H1 (cell line): ENCODE measurements at regions not wholly inside any gene's neighbourhood (a gene's known extent, or its start where the extent isn't known, plus 50 kb on each side); places are given as distances from the start of the nearest gene placed in this dataset.
A peak's percentile ranks its signal among the peaks of the same experiment; 100 is the strongest.

Experiments
- CTCF ChIA-PET: fragments of 300-600 bp; sonication (Branson Sonifier 250); formaldehyde crosslinking; loops from one replicate; lab custom pipeline; 2021; ENCODE audit not compliant: partially characterized antibody; lab: Charles Lee
- POLR2A ChIA-PET: fragments of 300-600 bp; sonication (Branson Sonifier 250); formaldehyde crosslinking; loops from one replicate; lab custom pipeline; 2021; ENCODE audit warnings: inconsistent platforms; ENCODE audit not compliant: partially characterized antibody; lab: Charles Lee
- DNase-seq, 2 experiments: peaks; one replicate each; pipeline versions ENCODE4 v3.0.0 to v3.0.0-alpha.2; 2010 to 2022; ENCODE audit warnings: low spot score in 2 of 2, low read depth in 1 of 2, mixed read lengths in 1 of 2
- FAIRE-seq: peaks from 2 replicates; lab custom pipeline; 2011; peaks lifted over from hg19 to GRCh38; lab: Jason Lieb, UNC
- H2AFZ ChIP-seq: 2 replicates; pipeline ENCODE4 v1.8.1; 2012; ENCODE audit warnings: low read length, inconsistent platforms
- H2AK5ac ChIP-seq: 2 replicates; pipeline ENCODE4 v1.6.1; 2013; ENCODE audit warnings: low read depth, low read length
- H2BK120ac ChIP-seq: replicated peaks from 2 replicates; pipeline ENCODE3; 2013; ENCODE audit warnings: low read depth, low read length, inconsistent platforms
- H2BK12ac ChIP-seq: 2 replicates; pipeline ENCODE4 v1.6.1; 2013; ENCODE audit warnings: low read depth, low read length
- H2BK15ac ChIP-seq: 2 replicates; pipeline ENCODE4 v1.6.1; 2013; ENCODE audit warnings: low read length
- H2BK20ac ChIP-seq: 2 replicates; pipeline ENCODE4 v1.6.1; 2013; ENCODE audit warnings: low read length
- H2BK5ac ChIP-seq: 2 replicates; pipeline ENCODE4 v1.6.1; 2013; ENCODE audit warnings: low read depth, low read length
- H3K14ac ChIP-seq: 2 replicates; pipeline ENCODE4 v1.6.1; 2013; ENCODE audit warnings: inconsistent platforms; ENCODE audit not compliant: insufficient read length
- H3K18ac ChIP-seq: 2 replicates; pipeline ENCODE4 v1.6.1; 2013; ENCODE audit warnings: low read length; ENCODE audit errors: extremely low read depth
- H3K23ac ChIP-seq: 2 replicates; pipeline ENCODE4 v1.6.1; 2013; ENCODE audit warnings: inconsistent platforms; ENCODE audit not compliant: insufficient read length
- H3K23me2 ChIP-seq: 2 replicates; pipeline ENCODE4 v1.6.1; 2013; ENCODE audit warnings: low read depth, low read length
- H3K27ac ChIP-seq: 2 replicates; pipeline ENCODE4 v1.6.1; 2011; ENCODE audit warnings: low read depth, low read length, inconsistent platforms
- H3K27me3 ChIP-seq, 4 experiments: replicated peaks in 1 of 4; 1 replicate in 1 of 4; 2 replicates in 3 of 4; pipeline versions ENCODE4 v1.6.1 to v1.8.1; 2011 to 2013; ENCODE audit warnings: low read length in 3 of 4, mild to moderate bottlenecking in 3 of 4, inconsistent platforms in 2 of 4, mixed read lengths in 2 of 4, moderate library complexity in 1 of 4; ENCODE audit not compliant: control insufficient read depth in 3 of 4, insufficient read depth in 3 of 4; ENCODE audit errors: extremely low read depth in 1 of 4
- H3K36me3 ChIP-seq, 4 experiments: 2 replicates each; pipeline versions ENCODE4 v1.6.1 to v1.8.1; 2011 to 2013; ENCODE audit warnings: mild to moderate bottlenecking in 4 of 4, low read length in 3 of 4, moderate library complexity in 2 of 4, control low read depth in 1 of 4, inconsistent platforms in 1 of 4; ENCODE audit not compliant: insufficient read depth in 4 of 4, control insufficient read depth in 2 of 4
- H3K4ac ChIP-seq: replicated peaks from 2 replicates; pipeline ENCODE3; 2013; ENCODE audit warnings: low read length, low read depth, mixed read lengths, inconsistent platforms; ENCODE audit not compliant: insufficient read length
- H3K4me1 ChIP-seq, 4 experiments: replicated peaks in 1 of 4; 1 replicate in 1 of 4; 2 replicates in 3 of 4; pipeline versions ENCODE4 v1.6.1 to v1.8.1; 2011 to 2013; ENCODE audit warnings: low read length in 3 of 4, inconsistent platforms in 2 of 4, mixed read lengths in 1 of 4; ENCODE audit not compliant: insufficient read depth in 4 of 4, control insufficient read depth in 3 of 4
- H3K4me2 ChIP-seq, 2 experiments: 2 replicates each; pipeline versions ENCODE4 v1.6.1 to v1.8.1; 2011 to 2013; ENCODE audit warnings: low read depth in 2 of 2, low read length in 2 of 2, control low read depth in 1 of 2, inconsistent platforms in 1 of 2, mild to moderate bottlenecking in 1 of 2; ENCODE audit not compliant: insufficient read depth in 1 of 2
- H3K4me3 ChIP-seq, 4 experiments: fragments of 200-600, 300-600 bp in 1 of 4; sonication (generic), shearing (Covaris generic), sonication (Bioruptor Twin) in 1 of 4; 2 replicates each; pipeline versions ENCODE4 v1.5.1 to v1.8.1; 2011 to 2016; ENCODE audit warnings: low read length in 4 of 4, low read depth in 3 of 4, control low read depth in 2 of 4, inconsistent platforms in 2 of 4, mild to moderate bottlenecking in 2 of 4, mixed read lengths in 1 of 4, moderate library complexity in 1 of 4; ENCODE audit not compliant: insufficient read depth in 2 of 4; ENCODE audit errors: extremely low read depth in 1 of 4
- H3K56ac ChIP-seq: replicated peaks from 2 replicates; pipeline ENCODE3; 2013; ENCODE audit warnings: low read depth, mild to moderate bottlenecking, mixed read lengths, low read length, inconsistent platforms; ENCODE audit not compliant: insufficient read length
- H3K79me1 ChIP-seq: 2 replicates; pipeline ENCODE4 v1.6.1; 2013; ENCODE audit warnings: low read depth, low read length, control low read depth
- H3K79me2 ChIP-seq, 2 experiments: 2 replicates each; pipeline versions ENCODE4 v1.6.1 to v1.8.1; 2012 to 2013; ENCODE audit warnings: low read length in 2 of 2, mild to moderate bottlenecking in 2 of 2, inconsistent platforms in 1 of 2; ENCODE audit not compliant: insufficient read depth in 2 of 2, control insufficient read depth in 1 of 2
- H3K9ac ChIP-seq, 4 experiments: replicated peaks in 1 of 4; 1 replicate in 1 of 4; 2 replicates in 3 of 4; pipeline versions ENCODE4 v1.6.1 to v1.8.1; 2011 to 2013; ENCODE audit warnings: low read depth in 3 of 4, low read length in 3 of 4, control low read depth in 2 of 4, mild to moderate bottlenecking in 2 of 4, moderate library complexity in 2 of 4, inconsistent platforms in 1 of 4; ENCODE audit errors: extremely low read depth in 1 of 4
- H3K9me3 ChIP-seq, 2 experiments: 2 replicates each; pipeline versions ENCODE4 v1.6.1 to v1.8.1; 2012 to 2013; ENCODE audit warnings: mild to moderate bottlenecking in 2 of 2, moderate library complexity in 2 of 2, control low read depth in 1 of 2, inconsistent platforms in 1 of 2, low read depth in 1 of 2, low read length in 1 of 2, mixed read lengths in 1 of 2; ENCODE audit not compliant: insufficient read depth in 2 of 2
- H4K20me1 ChIP-seq, 2 experiments: replicated peaks in 1 of 2; 2 replicates each; pipeline versions ENCODE3 to v1.8.1; 2011 to 2013; ENCODE audit warnings: inconsistent platforms in 2 of 2, low read length in 2 of 2, mild to moderate bottlenecking in 1 of 2; ENCODE audit not compliant: insufficient read depth in 2 of 2, control insufficient read depth in 1 of 2
- H4K5ac ChIP-seq: 2 replicates; pipeline ENCODE4 v1.6.1; 2013; ENCODE audit warnings: low read length, low read depth, mixed read lengths, inconsistent platforms; ENCODE audit not compliant: insufficient read length
- H4K8ac ChIP-seq: 2 replicates; pipeline ENCODE4 v1.8.0; 2013; ENCODE audit warnings: mild to moderate bottlenecking, moderate library complexity, low read length, inconsistent platforms; ENCODE audit not compliant: insufficient read depth; ENCODE audit errors: extremely low read depth
- H4K91ac ChIP-seq: replicated peaks from 2 replicates; pipeline ENCODE3; 2013; ENCODE audit warnings: low read length, mixed read lengths, inconsistent platforms; ENCODE audit not compliant: insufficient read length
- EGR1 ChIP-seq: IDR thresholded peaks from 2 replicates; pipeline ENCODE4 v1.6.1; 2011; ENCODE audit warnings: low read depth, low read length, borderline replicate concordance
- ZNF274 ChIP-seq: IDR thresholded peaks from 2 replicates; pipeline ENCODE4 v1.7.0; 2012; ENCODE audit warnings: low read length, borderline replicate concordance; ENCODE audit errors: extremely low read depth
- WGBS, 2 experiments: shearing (Covaris generic) in 1 of 2; methylation state at CpG; one replicate each; pipeline versions ENCODE4 v1.1.6 to v1.1.7; 2013 to 2015; ENCODE audit warnings: low lambda C conversion rate in 2 of 2, mixed read lengths in 2 of 2, inconsistent platforms in 1 of 2, low coverage in 1 of 2, missing lambda C conversion rate in 1 of 2; ENCODE audit not compliant: insufficient replicate concordance in 2 of 2, insufficient coverage in 1 of 2, insufficient read length in 1 of 2; ENCODE audit errors: extremely low coverage in 1 of 2, missing lambda C conversion rate in 1 of 2; 5-methylcytosine and 5-hydroxymethylcytosine counted together

- H3K9me3 ChIP-seq, result peaks cover 12% of the 10 kb centered on the region in 2 experiments
- H2BK15ac ChIP-seq, result no peak overlapping the region
- no peaks in the 10 kb centered on the region for H3K23me2 ChIP-seq
- FAIRE-seq (no peak), DNase-seq (no peak)
- ChIA-PET CTCF (interaction anchor here (0.7 kb wide), 1 partner anchor 427 kb away, joined by 4 read pairs; no protein-coding TSS in a partner anchor), POLR2A (no interaction called here)
- H3K27me3 ChIP-seq, result no peaks in the 10 kb centered on the region
- no peak overlapping the region for H3K27ac ChIP-seq
- no peak overlapping the region for H3K56ac ChIP-seq
- TF ChIP-seq ZNF274, result no peak
- TF ChIP-seq EGR1, result no peak
- no peaks in the 10 kb centered on the region; a peak in 1 of 8 replicates for H3K36me3 ChIP-seq
- H3K18ac ChIP-seq, result no peak overlapping the region
- H2AK5ac ChIP-seq, result no peak overlapping the region
- no peaks in the 10 kb centered on the region for H3K79me1 ChIP-seq
- no peak overlapping the region for H4K8ac ChIP-seq
- 83% methylated on average over 5 of the region's 5 CpGs; no CpG with 5 or more reads in 1 of the 2 experiments for WGBS, 2 experiments
- H2BK20ac ChIP-seq, result no peak overlapping the region
- H3K4me1 ChIP-seq, result no peaks in the 10 kb centered on the region; a peak in 1 of 7 replicates
- H3K4me2 ChIP-seq, result no peak overlapping the region
- H2BK120ac ChIP-seq, result no peak overlapping the region
- no peak overlapping the region for H4K5ac ChIP-seq
- no peak overlapping the region for H2BK5ac ChIP-seq
- H3K79me2 ChIP-seq, result no peaks in the 10 kb centered on the region
- H3K14ac ChIP-seq, result no peak overlapping the region
- no peak overlapping the region for H4K91ac ChIP-seq
- H4K20me1 ChIP-seq, result no peaks in the 10 kb centered on the region
- H2BK12ac ChIP-seq, result no peak overlapping the region
- H3K9ac ChIP-seq, result no peak overlapping the region
- peak overlapping the region; percentile 85 for H2AFZ ChIP-seq
- H3K4me3 ChIP-seq, result no peak overlapping the region
- H3K23ac ChIP-seq, result no peak overlapping the region
- H3K4ac ChIP-seq, result no peak overlapping the region
Observed at GRCh38 chr15:26472661-26473060, 300.2 kb downstream of the GABRB3 start.
